MCF 10A (cell line): ENCODE measurements at regions not wholly inside any gene's neighbourhood (a gene's known extent, or its start where the extent isn't known, plus 50 kb on each side); places are given as distances from the start of the nearest gene placed in this dataset.

Source experiments
- BruUV-seq: library from RNA; stranded (reverse); fragments of 400-500 nt; replicated peaks from 2 replicates; lab custom pipeline; 2021; lab: Mats Ljungman, UMichigan
- CTCF ChIA-PET: fragments of 300-600 bp; sonication (Branson Sonifier 250); formaldehyde crosslinking; extraction: SDS; loops from one replicate; lab custom pipeline; 2021; ENCODE audit warnings: antibody characterized with exemption, inconsistent platforms; lab: Yijun Ruan, JAX
- POLR2A ChIA-PET: fragments of 300-600, 350-650 bp; sonication (Branson Sonifier 250); formaldehyde crosslinking; extraction: SDS; loops from one replicate; lab custom pipeline; 2020; ENCODE audit warnings: antibody characterized with exemption, inconsistent platforms; lab: Yijun Ruan, JAX
- DNase-seq: peaks from one replicate; pipeline ENCODE4 v3.0.0-alpha.2; 2018; ENCODE audit not compliant: unreplicated experiment
- H3K27ac Mint-ChIP-seq: one replicate; pipeline ENCODE4 v1.8.0; 2022; ENCODE audit warnings: mild to moderate bottlenecking, low read depth, mixed read lengths; ENCODE audit not compliant: unreplicated experiment
- H3K27me3 Mint-ChIP-seq: one replicate; pipeline ENCODE4 v1.8.0; 2022; ENCODE audit warnings: mixed read lengths; ENCODE audit not compliant: insufficient read depth, unreplicated experiment
- H3K36me3 Mint-ChIP-seq: one replicate; pipeline ENCODE4 v1.8.0; 2022; ENCODE audit warnings: mild to moderate bottlenecking, moderate library complexity, mixed read lengths; ENCODE audit not compliant: insufficient read depth, unreplicated experiment
- H3K4me1 Mint-ChIP-seq: one replicate; pipeline ENCODE4 v1.8.0; 2022; ENCODE audit warnings: mixed read lengths; ENCODE audit not compliant: insufficient read depth, unreplicated experiment
- H3K4me3 Mint-ChIP-seq: one replicate; pipeline ENCODE4 v1.8.0; 2022; ENCODE audit warnings: mild to moderate bottlenecking, moderate library complexity, mixed read lengths; ENCODE audit not compliant: unreplicated experiment
- H3K9me3 Mint-ChIP-seq: one replicate; pipeline ENCODE4 v1.8.0; 2022; ENCODE audit warnings: mixed read lengths; ENCODE audit not compliant: unreplicated experiment
- intact Hi-C: fragments of 100-400 bp; cut with micrococcal nuclease; formaldehyde crosslinking; loops from 2 replicates; pipeline ENCODE4 v1.14.1; 2022
- TF ChIP-seq, protein P1 (sequence below): fragments of 200-600 bp; IDR thresholded peaks from one replicate; pipeline ENCODE4 v1.8.0; 2022; ENCODE audit warnings: antibody characterized with exemption, mild to moderate bottlenecking; ENCODE audit not compliant: unreplicated experiment

DNA sequence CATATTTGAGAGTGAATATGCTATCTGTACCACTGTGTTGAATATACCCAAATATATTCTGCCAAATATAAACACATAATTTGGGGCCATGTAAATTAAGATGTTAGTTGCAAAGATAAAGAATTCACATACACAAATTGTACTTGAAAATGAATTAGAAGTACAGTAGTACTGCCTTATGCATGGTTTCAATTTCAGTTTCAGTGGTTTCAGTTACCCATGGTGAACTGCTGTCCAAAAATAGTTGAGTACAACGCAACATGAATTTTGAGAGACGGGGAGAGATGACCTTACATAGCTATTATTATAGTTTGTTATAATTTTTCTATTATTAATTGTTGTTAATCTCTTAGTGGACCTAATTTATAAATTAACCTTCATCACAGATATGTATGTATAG, 1313.0 kb upstream of the FAM98A start:
- intact Hi-C loops: no loop called here
- DNase-seq: no peak
- ChIA-PET POLR2A (no interaction called here), CTCF (no interaction called here)
- H3K27me3 Mint-ChIP-seq: peaks cover 76% of the 10 kb centered on the region
- TF ChIP-seq, protein P1, sequence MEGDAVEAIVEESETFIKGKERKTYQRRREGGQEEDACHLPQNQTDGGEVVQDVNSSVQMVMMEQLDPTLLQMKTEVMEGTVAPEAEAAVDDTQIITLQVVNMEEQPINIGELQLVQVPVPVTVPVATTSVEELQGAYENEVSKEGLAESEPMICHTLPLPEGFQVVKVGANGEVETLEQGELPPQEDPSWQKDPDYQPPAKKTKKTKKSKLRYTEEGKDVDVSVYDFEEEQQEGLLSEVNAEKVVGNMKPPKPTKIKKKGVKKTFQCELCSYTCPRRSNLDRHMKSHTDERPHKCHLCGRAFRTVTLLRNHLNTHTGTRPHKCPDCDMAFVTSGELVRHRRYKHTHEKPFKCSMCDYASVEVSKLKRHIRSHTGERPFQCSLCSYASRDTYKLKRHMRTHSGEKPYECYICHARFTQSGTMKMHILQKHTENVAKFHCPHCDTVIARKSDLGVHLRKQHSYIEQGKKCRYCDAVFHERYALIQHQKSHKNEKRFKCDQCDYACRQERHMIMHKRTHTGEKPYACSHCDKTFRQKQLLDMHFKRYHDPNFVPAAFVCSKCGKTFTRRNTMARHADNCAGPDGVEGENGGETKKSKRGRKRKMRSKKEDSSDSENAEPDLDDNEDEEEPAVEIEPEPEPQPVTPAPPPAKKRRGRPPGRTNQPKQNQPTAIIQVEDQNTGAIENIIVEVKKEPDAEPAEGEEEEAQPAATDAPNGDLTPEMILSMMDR: no peak
- no TSS peak for BruUV-seq
- H3K9me3 Mint-ChIP-seq: no peaks in the 10 kb centered on the region
- no peak overlapping the region for H3K4me3 Mint-ChIP-seq
- no peaks in the 10 kb centered on the region for H3K4me1 Mint-ChIP-seq
- H3K36me3 Mint-ChIP-seq: no peaks in the 10 kb centered on the region
- H3K27ac Mint-ChIP-seq: no peak overlapping the region

DNA sequence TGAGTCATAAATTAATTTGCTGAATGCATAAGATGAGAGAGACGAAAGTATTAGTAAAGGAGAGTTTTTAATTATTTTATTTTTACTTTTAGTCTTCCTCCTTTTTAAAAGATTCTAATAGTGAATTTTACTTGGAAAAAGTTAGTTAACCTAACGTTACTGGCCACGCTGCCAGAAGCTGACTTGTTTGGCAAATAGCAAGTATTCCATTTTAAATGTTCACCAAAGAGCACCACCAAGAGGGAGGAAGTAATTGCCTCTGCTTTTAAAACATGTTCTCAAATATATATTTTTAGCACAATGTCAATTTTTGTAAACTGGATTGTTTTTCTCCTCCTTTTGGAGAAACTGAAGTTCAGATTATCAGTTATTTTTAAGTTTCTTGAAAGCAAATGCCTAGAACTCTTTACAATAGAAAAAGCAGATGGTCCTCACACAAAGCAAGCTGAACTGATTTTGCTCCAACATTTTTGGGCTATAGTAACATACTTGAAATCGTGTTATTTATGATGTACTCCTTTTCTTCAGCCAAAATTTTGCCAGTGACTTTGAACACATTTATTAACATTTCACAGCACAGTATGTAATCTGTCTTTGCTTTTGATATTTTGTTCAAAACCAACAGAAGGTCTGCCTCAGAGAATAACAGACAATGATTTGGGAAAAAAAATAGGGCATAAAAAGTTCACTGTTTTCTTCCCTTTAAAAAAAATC, 1311.0 kb upstream of the FAM98A start:
- H3K4me3 Mint-ChIP-seq: no peak overlapping the region
- no peaks in the 10 kb centered on the region for H3K36me3 Mint-ChIP-seq
- H3K4me1 Mint-ChIP-seq: no peaks in the 10 kb centered on the region
- no TSS peak for BruUV-seq
- H3K9me3 Mint-ChIP-seq: no peaks in the 10 kb centered on the region
- no peak for DNase-seq
- TF ChIP-seq, protein P1: no peak
- intact Hi-C loops: no loop called here
- POLR2A ChIA-PET: no interaction called here
- H3K27me3 Mint-ChIP-seq: peaks cover 80% of the 10 kb centered on the region
- CTCF ChIA-PET: interaction anchor here (0.8 to 1.1 kb wide), 2 partner anchors 10 to 1217 kb away, joined by 3 read pairs; no protein-coding TSS in a partner anchor
- no peak overlapping the region for H3K27ac Mint-ChIP-seq

DNA sequence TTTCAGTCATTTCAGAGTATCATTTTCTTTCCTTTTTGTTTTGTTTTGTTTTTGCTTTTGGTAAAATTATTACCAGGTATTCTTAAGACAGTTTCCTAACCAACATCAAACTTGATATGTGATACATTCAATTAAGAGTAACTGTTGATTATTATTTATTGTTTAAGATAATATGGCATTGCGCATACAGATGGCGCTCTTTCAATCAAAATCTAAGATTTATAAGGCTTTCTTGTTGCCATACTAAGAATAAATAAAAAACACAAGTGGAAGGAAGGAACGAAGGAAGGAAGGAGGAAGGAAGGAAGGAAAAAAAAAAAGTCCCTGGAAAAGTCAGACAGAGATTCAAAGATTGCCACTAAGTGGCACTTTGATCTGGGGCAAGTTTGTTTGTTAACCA, 1308.7 kb upstream of the FAM98A start:
- Mint-ChIP-seq H3K27ac (no peak overlapping the region), H3K27me3 (peaks cover 83% of the 10 kb centered on the region), H3K4me1 (no peaks in the 10 kb centered on the region), H3K9me3 (no peaks in the 10 kb centered on the region), H3K36me3 (no peaks in the 10 kb centered on the region), H3K4me3 (no peak overlapping the region)
- intact Hi-C loops: no loop called here
- BruUV-seq: no TSS peak
- TF ChIP-seq, protein P1: no peak
- DNase-seq: no peak
- POLR2A ChIA-PET: no interaction called here
- CTCF ChIA-PET: interaction anchor here (0.6 kb wide), 1 partner anchor 221 kb away, joined by 4 read pairs; no protein-coding TSS in a partner anchor

DNA sequence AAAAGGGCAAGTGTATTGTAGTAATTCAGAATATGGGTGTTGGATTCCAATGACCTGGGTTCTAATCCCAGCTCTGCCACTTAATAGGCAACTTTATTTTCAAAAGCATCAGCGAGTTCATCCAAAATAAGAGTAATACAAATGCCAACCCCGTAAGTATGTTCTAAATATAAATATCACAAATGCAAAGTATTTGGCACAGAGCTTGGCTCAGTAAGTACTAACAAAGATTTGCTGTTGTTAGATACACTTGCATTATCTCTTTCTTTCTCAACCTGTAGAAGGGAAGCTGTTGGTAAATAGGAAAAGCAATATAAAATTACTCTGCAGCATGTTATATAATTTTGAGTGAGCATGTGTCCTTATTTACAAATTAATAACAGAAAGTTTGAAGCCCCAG, 1302.6 kb upstream of the FAM98A start:
- Mint-ChIP-seq H3K4me3 (no peak overlapping the region), H3K4me1 (no peaks in the 10 kb centered on the region), H3K27me3 (peaks cover 90% of the 10 kb centered on the region), H3K9me3 (no peaks in the 10 kb centered on the region), H3K36me3 (no peaks in the 10 kb centered on the region), H3K27ac (no peak overlapping the region)
- TF ChIP-seq, protein P1: no peak
- no peak for DNase-seq
- POLR2A ChIA-PET: no interaction called here
- intact Hi-C loops: no loop called here
- no TSS peak for BruUV-seq
- CTCF ChIA-PET: interaction anchor here (0.6 kb wide), 1 partner anchor 515 kb away, joined by 4 read pairs; no protein-coding TSS in a partner anchor
